ENCODE measurements at regions not wholly inside any gene's neighbourhood (a gene's known extent, or its start where the extent isn't known, plus 50 kb on each side); places are given as distances from the start of the nearest gene placed in this dataset.
"Not testable (repeated sequence)": the region's sequence is repeated elsewhere in the genome, so short reads cannot be mapped to it uniquely, and the experiment has no call there.

DNA sequence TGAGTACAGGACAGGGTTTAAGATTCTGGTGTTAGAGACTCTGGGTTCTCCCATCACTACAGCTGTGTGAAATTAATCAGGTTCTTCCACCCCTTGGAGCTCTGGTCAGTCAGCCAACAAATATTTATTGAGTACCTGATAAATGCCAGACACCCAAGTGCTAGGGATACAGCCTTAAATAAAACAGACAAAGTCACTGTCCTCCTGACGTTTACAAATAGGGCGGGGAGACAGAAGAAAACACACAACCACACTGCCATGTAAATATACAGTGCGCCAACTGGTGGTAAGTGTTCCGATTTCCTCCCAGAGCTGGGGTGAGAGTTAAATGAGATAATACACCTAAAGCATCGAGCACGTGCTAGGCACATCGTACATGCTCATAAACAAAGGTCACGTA, 121.0 kb downstream of the COPRS start:
- Histone ChIP-seq H3K36me3 (ENCODE audit: insufficient read depth, low read length) (no peaks in the 10 kb centered on the region), H3K27ac (ENCODE audit: low read depth in 1 of 2, low read length in 2 of 2) (no peak overlapping the region), H3K9me3 (ENCODE audit: control insufficient read depth in 1 of 2, insufficient read depth in 1 of 2, low read length in 2 of 2) (no peaks in the 10 kb centered on the region), H3K4me3 (ENCODE audit: low read length) (no peak overlapping the region), H3K4me1 (ENCODE audit: insufficient read depth, low read length) (no peaks in the 10 kb centered on the region), H3K27me3 (ENCODE audit: control insufficient read depth in 1 of 2, insufficient read depth in 2 of 2, low read length in 2 of 2) (peaks cover 0 to 5% of the 10 kb centered on the region in 2 experiments)
- TF ChIP-seq, protein P1, sequence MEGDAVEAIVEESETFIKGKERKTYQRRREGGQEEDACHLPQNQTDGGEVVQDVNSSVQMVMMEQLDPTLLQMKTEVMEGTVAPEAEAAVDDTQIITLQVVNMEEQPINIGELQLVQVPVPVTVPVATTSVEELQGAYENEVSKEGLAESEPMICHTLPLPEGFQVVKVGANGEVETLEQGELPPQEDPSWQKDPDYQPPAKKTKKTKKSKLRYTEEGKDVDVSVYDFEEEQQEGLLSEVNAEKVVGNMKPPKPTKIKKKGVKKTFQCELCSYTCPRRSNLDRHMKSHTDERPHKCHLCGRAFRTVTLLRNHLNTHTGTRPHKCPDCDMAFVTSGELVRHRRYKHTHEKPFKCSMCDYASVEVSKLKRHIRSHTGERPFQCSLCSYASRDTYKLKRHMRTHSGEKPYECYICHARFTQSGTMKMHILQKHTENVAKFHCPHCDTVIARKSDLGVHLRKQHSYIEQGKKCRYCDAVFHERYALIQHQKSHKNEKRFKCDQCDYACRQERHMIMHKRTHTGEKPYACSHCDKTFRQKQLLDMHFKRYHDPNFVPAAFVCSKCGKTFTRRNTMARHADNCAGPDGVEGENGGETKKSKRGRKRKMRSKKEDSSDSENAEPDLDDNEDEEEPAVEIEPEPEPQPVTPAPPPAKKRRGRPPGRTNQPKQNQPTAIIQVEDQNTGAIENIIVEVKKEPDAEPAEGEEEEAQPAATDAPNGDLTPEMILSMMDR (IDR thresholded peaks at IDR 0.05) = no peak
- no peak for ATAC-seq (ENCODE audit: poor library complexity)
- ChIA-PET CTCF (no interaction called here), POLR2A (no interaction called here)
- Mint-ChIP-seq H3K4me1 (ENCODE audit: low read depth) (no peaks in the 10 kb centered on the region), H3K36me3 (ENCODE audit: low read depth) (no peaks in the 10 kb centered on the region), H3K9me3 (no peaks in the 10 kb centered on the region), H3K27me3 (peaks cover 13% of the 10 kb centered on the region), H3K4me3 (no peak overlapping the region), H3K27ac (no peak overlapping the region)
- intact Hi-C loops (cut with DNase I, micrococcal nuclease) = no loop called here
- DNase-seq = no peak

DNA sequence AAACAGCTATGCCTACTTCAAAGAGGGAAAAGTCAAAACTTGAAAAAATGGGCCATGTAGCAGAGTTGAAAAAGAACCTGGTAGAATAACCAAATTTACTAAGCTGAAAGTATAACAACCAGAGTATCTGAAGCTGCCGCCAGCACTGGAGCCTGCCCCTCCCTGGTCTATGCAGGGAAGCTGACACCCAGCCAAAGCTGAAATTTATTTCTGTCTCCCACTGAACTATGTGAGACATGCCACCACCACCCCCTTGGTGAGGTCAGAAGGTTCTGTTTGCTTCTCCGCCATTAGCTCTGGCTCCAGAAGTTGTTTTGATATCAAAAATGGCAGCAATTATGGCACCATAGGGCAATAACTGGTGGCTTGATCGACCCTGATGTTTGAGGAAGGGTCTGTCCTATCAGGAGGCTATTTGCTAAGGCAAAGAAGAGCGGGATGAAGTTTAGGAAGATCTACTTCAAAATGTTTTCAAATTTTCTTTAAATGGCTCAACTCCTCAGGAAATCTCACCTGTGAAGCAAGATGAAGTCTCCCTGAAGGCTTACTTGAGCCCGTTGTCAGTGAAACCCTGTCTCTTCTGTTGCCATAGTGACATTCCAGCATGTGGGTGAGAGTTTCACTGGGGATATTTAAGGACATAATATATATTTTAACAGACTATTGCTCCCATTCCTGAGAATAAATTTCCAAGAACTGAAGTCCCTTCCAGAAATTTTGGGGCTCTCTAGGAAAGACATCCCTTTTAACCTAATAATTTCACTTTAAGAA, 122.0 kb downstream of the COPRS start:
- Histone ChIP-seq H3K36me3 (ENCODE audit: insufficient read depth, low read length) (no peaks in the 10 kb centered on the region), H3K9me3 (ENCODE audit: control insufficient read depth in 1 of 2, insufficient read depth in 1 of 2, low read length in 2 of 2) (no peaks in the 10 kb centered on the region), H3K4me3 (ENCODE audit: low read length) (no peak overlapping the region), H3K27me3 (ENCODE audit: control insufficient read depth in 1 of 2, insufficient read depth in 2 of 2, low read length in 2 of 2) (peaks cover 0 to 2% of the 10 kb centered on the region in 2 experiments), H3K27ac (ENCODE audit: low read depth in 1 of 2, low read length in 2 of 2) (no peak overlapping the region), H3K4me1 (ENCODE audit: insufficient read depth, low read length) (no peaks in the 10 kb centered on the region)
- no peak overlapping the region for H3K27ac Mint-ChIP-seq
- DNase-seq = no peak
- no peaks in the 10 kb centered on the region for H3K36me3 Mint-ChIP-seq (ENCODE audit: low read depth)
- H3K4me3 Mint-ChIP-seq = no peak overlapping the region
- POLR2A ChIA-PET = no interaction called here
- intact Hi-C loops (cut with DNase I, micrococcal nuclease) = no loop called here
- H3K4me1 Mint-ChIP-seq (ENCODE audit: low read depth) = no peaks in the 10 kb centered on the region
- H3K9me3 Mint-ChIP-seq = no peaks in the 10 kb centered on the region
- no peak for ATAC-seq (ENCODE audit: poor library complexity)
- H3K27me3 Mint-ChIP-seq = peaks cover 8% of the 10 kb centered on the region
- CTCF ChIA-PET = no interaction called here
- TF ChIP-seq, protein P1 (IDR thresholded peaks at IDR 0.05) = no peak

DNA sequence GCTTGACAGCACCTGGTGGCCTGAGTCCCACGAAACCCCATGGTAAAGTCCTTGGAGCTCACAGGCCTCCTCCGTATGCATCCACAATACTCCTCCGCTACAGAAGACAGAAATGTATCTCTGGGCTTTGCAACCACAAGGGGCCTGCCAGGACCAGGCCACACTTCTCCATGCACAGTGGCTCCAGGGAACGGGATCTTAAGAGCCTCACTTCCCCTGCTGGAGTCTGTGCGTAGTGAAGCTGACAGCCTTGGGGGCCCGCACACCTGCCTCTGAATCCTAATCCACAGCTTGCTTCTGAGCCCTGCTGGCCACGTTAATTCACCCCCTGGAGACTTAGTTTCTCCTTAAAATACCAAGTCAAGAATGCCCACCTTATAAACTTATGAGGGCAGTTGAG, 125.7 kb downstream of the COPRS start:
- ATAC-seq (ENCODE audit: poor library complexity) = no peak
- no peaks in the 10 kb centered on the region for H3K9me3 Mint-ChIP-seq

DNA sequence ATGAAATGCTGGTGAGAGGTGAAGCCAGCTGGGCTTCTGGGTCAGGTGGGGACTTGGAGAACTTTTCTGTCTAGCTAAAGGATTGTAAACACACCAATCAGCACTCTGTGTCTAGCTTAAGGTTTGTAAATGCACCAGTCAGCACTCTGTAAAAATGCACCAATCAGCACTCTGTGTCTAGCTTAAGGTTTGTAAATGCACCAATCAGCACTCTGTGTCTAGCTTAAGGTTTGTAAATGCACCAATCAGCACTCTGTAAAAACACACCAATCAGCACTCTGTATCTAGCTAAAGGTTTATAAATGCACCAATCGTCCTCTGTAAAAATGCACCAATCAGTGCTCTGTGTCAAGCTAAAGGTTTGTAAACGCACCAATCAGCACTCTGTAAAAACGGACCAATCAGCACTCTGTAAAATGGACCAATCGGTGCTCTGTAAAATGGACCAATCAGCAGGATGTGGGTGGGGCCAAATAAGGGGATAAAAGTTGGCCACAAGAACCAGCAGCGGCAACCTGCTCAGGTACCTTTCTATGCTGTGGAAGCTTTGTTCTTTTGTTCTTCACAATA, 127.4 kb downstream of the COPRS start:
- H3K4me3 Mint-ChIP-seq; POLR2A ChIA-PET; H3K4me3 ChIP-seq (ENCODE audit: low read length); H3K27me3 Mint-ChIP-seq; H3K36me3 Mint-ChIP-seq (ENCODE audit: low read depth); H3K4me1 Mint-ChIP-seq (ENCODE audit: low read depth); H3K27ac Mint-ChIP-seq; H3K36me3 ChIP-seq (ENCODE audit: insufficient read depth, low read length); intact Hi-C loops (cut with DNase I, micrococcal nuclease); H3K27ac ChIP-seq (ENCODE audit: low read depth in 1 of 2, low read length in 2 of 2); H3K9me3 ChIP-seq (ENCODE audit: control insufficient read depth in 1 of 2, insufficient read depth in 1 of 2, low read length in 2 of 2); DNase-seq; ATAC-seq (ENCODE audit: poor library complexity); H3K4me1 ChIP-seq (ENCODE audit: insufficient read depth, low read length); CTCF ChIA-PET; H3K27me3 ChIP-seq (ENCODE audit: control insufficient read depth in 1 of 2, insufficient read depth in 2 of 2, low read length in 2 of 2); H3K9me3 Mint-ChIP-seq: not testable (repeated sequence)

More for the DNA sequence above, 125.7 kb downstream of the COPRS start:
- Histone ChIP-seq H3K27me3 (ENCODE audit: control insufficient read depth in 1 of 2, insufficient read depth in 2 of 2, low read length in 2 of 2) (peaks cover 0 to 2% of the 10 kb centered on the region in 2 experiments), H3K27ac (ENCODE audit: low read depth in 1 of 2, low read length in 2 of 2) (no peak overlapping the region), H3K9me3 (ENCODE audit: control insufficient read depth in 1 of 2, insufficient read depth in 1 of 2, low read length in 2 of 2) (no peaks in the 10 kb centered on the region), H3K4me3 (ENCODE audit: low read length) (no peak overlapping the region), H3K36me3 (ENCODE audit: insufficient read depth, low read length) (no peaks in the 10 kb centered on the region), H3K4me1 (ENCODE audit: insufficient read depth, low read length) (no peaks in the 10 kb centered on the region)
- TF ChIP-seq, protein P1 (IDR thresholded peaks at IDR 0.05) = no peak
- Mint-ChIP-seq H3K36me3 (ENCODE audit: low read depth) (no peaks in the 10 kb centered on the region), H3K4me3 (no peak overlapping the region), H3K27me3 (no peaks in the 10 kb centered on the region), H3K4me1 (ENCODE audit: low read depth) (no peaks in the 10 kb centered on the region), H3K27ac (no peak overlapping the region)
- intact Hi-C loops (cut with DNase I, micrococcal nuclease) = no loop called here
- DNase-seq = no peak
- POLR2A ChIA-PET = no interaction called here
- CTCF ChIA-PET = interaction anchor here (0.5 kb wide), 1 partner anchor 970 kb away, joined by 4 read pairs; no protein-coding TSS in a partner anchor

Measured in CD4-positive, alpha-beta T cell (primary cell).